ENCODE measurements at regions not wholly inside any gene's neighbourhood (a gene's known extent, or its start where the extent isn't known, plus 50 kb on each side); places are given as distances from the start of the nearest gene placed in this dataset.

GRCh38 chr16:61324044-61324443 is 712.2 kb downstream of the CDH8 start:
- no peak for TF ChIP-seq CTCF (conservative IDR thresholded peaks at IDR 0.05 in 1 of 2, IDR thresholded peaks at IDR 0.05 in 1 of 2; ENCODE audit: extremely low read depth in 1 of 2, insufficient read depth in 1 of 2, low read depth in 1 of 2, low read length in 2 of 2)
- no peak for TF ChIP-seq EZH2 (IDR thresholded peaks at IDR 0.05; ENCODE audit: borderline replicate concordance, low read length)
